Activated CD4-positive, alpha-beta memory T cell treated with anti-CD3 and anti-CD28 coated beads for 36 hours (primary cell): ENCODE measurements at regions not wholly inside any gene's neighbourhood (a gene's known extent, or its start where the extent isn't known, plus 50 kb on each side); places are given as distances from the start of the nearest gene placed in this dataset.
"Not testable (repeated sequence)": the region's sequence is repeated elsewhere in the genome, so short reads cannot be mapped to it uniquely, and the experiment has no call there.

ENCODE experiments used
- CTCF ChIA-PET: fragments of 350-600 bp; sonication (Branson Sonifier 250); formaldehyde crosslinking; loops from one replicate; lab custom pipeline; 2021; ENCODE audit warnings: antibody characterized with exemption, inconsistent platforms; lab: Charles Lee
- POLR2A ChIA-PET: fragments of 350-600 bp; sonication (Branson Sonifier 250); formaldehyde crosslinking; loops from one replicate; lab custom pipeline; 2021; ENCODE audit warnings: antibody characterized with exemption; lab: Charles Lee
- DNase-seq: peaks from one replicate; pipeline ENCODE4 v3.0.0-alpha.2; 2020
- H3K27ac Mint-ChIP-seq: one replicate; pipeline ENCODE4 v1.8.0; 2021; ENCODE audit warnings: mixed read lengths
- H3K27me3 Mint-ChIP-seq: one replicate; pipeline ENCODE4 v1.8.0; 2021; ENCODE audit warnings: mixed read lengths
- H3K36me3 Mint-ChIP-seq: one replicate; pipeline ENCODE4 v1.8.0; 2021; ENCODE audit warnings: mixed read lengths
- H3K4me1 Mint-ChIP-seq: one replicate; pipeline ENCODE4 v1.8.0; 2021; ENCODE audit warnings: low read depth, mixed read lengths
- H3K4me3 Mint-ChIP-seq: one replicate; pipeline ENCODE4 v1.8.0; 2021; ENCODE audit warnings: mild to moderate bottlenecking, mixed read lengths
- H3K9me3 Mint-ChIP-seq: one replicate; pipeline ENCODE4 v1.8.0; 2021; ENCODE audit warnings: mixed read lengths
- intact Hi-C: fragments of 100-400 bp; cut with micrococcal nuclease; formaldehyde crosslinking; loops from one replicate; pipeline ENCODE4 v1.15.1; 2023

DNA sequence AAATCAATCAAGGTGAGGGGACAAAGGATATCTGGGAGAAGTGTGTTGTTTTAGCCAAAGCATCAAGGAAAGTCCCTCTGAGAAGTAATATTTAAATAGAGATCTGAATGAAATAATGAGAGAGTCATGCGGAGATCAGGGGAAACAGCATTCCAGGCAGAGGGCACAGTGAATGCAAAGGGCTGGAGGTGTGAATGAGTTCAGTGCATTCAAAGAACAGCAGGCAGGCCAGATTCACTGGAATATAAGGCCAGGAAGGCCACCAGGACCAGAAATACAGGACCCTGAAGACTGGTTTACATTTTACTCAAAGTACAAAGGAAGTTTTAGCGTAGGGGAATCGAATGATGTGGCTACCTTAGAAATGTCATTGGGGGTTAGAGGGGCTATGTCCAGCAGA lies 436.2 kb upstream of the TMEM132C start:
- no peak overlapping the region for H3K27ac Mint-ChIP-seq
- H3K4me3 Mint-ChIP-seq = no peak overlapping the region
- peaks cover 10% of the 10 kb centered on the region for H3K9me3 Mint-ChIP-seq
- no peaks in the 10 kb centered on the region for H3K36me3 Mint-ChIP-seq
- H3K27me3 Mint-ChIP-seq = no peaks in the 10 kb centered on the region
- no peaks in the 10 kb centered on the region for H3K4me1 Mint-ChIP-seq
- DNase-seq = no peak
- ChIA-PET POLR2A (no interaction called here), CTCF (no interaction called here)
- intact Hi-C loops = no loop called here

DNA sequence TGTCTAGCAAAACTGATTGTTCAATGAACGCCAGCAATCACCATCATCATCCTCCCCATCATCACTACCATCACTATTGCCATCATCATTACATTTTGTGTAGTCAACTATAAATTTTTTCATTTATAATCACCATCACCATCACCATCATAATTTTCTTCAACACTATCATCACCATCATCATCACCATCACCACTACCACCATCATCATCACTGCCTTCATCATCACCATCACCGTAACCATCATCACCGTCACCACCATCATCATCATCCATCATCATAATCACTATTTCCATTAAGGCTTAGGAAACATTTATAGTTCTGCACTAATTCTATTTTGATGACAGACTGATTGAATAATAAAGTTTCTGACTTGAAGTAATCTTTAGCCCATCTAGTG lies 434.8 kb upstream of the TMEM132C start:
- H3K9me3 Mint-ChIP-seq = peaks cover 9% of the 10 kb centered on the region
- no peaks in the 10 kb centered on the region for H3K27me3 Mint-ChIP-seq
- no peak for DNase-seq
- no peak overlapping the region for H3K27ac Mint-ChIP-seq
- no peaks in the 10 kb centered on the region for H3K4me1 Mint-ChIP-seq
- H3K36me3 Mint-ChIP-seq = no peaks in the 10 kb centered on the region
- H3K4me3 Mint-ChIP-seq = no peak overlapping the region
- intact Hi-C loops = no loop called here
- ChIA-PET POLR2A (no interaction called here), CTCF (no interaction called here)

GRCh38 chr12:127836802-127837201 lies 430.2 kb upstream of the TMEM132C start:
- H3K4me3 Mint-ChIP-seq, H3K27ac Mint-ChIP-seq, POLR2A ChIA-PET, DNase-seq, H3K36me3 Mint-ChIP-seq, CTCF ChIA-PET, H3K4me1 Mint-ChIP-seq, H3K27me3 Mint-ChIP-seq, intact Hi-C loops: not testable (repeated sequence)
- peaks cover 12% of the 10 kb centered on the region for H3K9me3 Mint-ChIP-seq

DNA sequence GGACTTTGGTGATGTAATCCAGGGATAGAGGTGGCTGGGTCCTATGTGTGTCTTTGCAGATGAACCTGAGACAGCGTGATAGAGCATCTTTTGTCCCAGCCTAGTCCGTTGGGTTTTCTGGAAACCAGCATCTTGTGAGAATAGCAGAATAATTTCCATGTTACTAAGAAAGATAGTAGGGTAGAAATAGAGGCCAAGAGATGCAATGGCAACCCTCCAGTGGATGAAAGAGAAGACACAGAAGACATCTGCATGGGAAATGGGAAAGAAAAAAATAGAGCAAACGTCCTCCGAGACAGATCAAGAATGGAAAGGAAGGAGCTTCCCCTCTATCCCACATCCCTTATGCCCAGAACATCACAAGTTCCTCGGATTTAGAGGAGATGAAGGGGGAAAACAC lies 409.3 kb upstream of the TMEM132C start:
- Mint-ChIP-seq H3K27me3 (no peaks in the 10 kb centered on the region), H3K9me3 (peaks cover 10% of the 10 kb centered on the region), H3K4me3 (no peak overlapping the region), H3K36me3 (no peaks in the 10 kb centered on the region), H3K4me1 (no peaks in the 10 kb centered on the region), H3K27ac (no peak overlapping the region)
- intact Hi-C loops = no loop called here
- ChIA-PET CTCF (no interaction called here), POLR2A (no interaction called here)
- DNase-seq = no peak

DNA sequence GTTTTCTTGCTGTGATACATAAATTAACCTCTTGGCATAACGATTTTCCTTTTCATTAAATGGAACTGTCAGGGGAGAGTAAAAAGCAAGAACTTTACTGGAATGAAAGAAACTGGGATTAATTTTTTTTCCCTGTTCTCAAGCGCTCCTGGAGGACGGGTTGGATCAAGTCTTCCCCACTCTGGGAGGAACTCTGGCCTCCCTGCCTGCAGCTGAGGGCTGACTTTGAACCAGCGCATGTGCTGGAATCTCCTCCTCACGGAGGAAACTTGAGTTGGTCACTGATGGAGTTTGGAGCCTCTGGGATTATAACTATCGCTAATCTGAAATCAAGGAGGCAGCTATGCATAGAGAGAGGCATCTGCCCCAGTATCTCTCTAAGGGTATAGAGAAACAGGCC lies 406.4 kb upstream of the TMEM132C start:
- intact Hi-C loops = no loop called here
- no peaks in the 10 kb centered on the region for H3K27me3 Mint-ChIP-seq
- CTCF ChIA-PET = no interaction called here
- DNase-seq = no peak
- no peaks in the 10 kb centered on the region for H3K4me1 Mint-ChIP-seq
- no peak overlapping the region for H3K27ac Mint-ChIP-seq
- no peak overlapping the region for H3K4me3 Mint-ChIP-seq
- H3K9me3 Mint-ChIP-seq = peaks cover 26% of the 10 kb centered on the region
- POLR2A ChIA-PET = no interaction called here
- H3K36me3 Mint-ChIP-seq = no peaks in the 10 kb centered on the region

- ChIA-PET CTCF (no interaction called here), POLR2A (no interaction called here)
- intact Hi-C loops = no loop called here
- Mint-ChIP-seq H3K9me3 (peaks cover 26% of the 10 kb centered on the region), H3K4me1 (no peaks in the 10 kb centered on the region), H3K36me3 (no peaks in the 10 kb centered on the region), H3K4me3 (no peak overlapping the region), H3K27ac (no peak overlapping the region), H3K27me3 (no peaks in the 10 kb centered on the region)
- no peak for DNase-seq
Observed at GRCh38 chr12:127861406-127861805, 405.6 kb upstream of the TMEM132C start.

GRCh38 chr12:127873306-127873705 lies 393.7 kb upstream of the TMEM132C start:
- Mint-ChIP-seq H3K36me3 (no peaks in the 10 kb centered on the region), H3K9me3 (peaks cover 3% of the 10 kb centered on the region), H3K27me3 (no peaks in the 10 kb centered on the region), H3K4me1 (no peaks in the 10 kb centered on the region), H3K4me3 (no peak overlapping the region), H3K27ac (no peak overlapping the region)
- POLR2A ChIA-PET = no interaction called here
- CTCF ChIA-PET = no interaction called here
- no peak for DNase-seq
- intact Hi-C loops = no loop called here

GRCh38 chr12:127881371-127882140 lies 385.4 kb upstream of the TMEM132C start:
- no peaks in the 10 kb centered on the region for H3K36me3 Mint-ChIP-seq
- ChIA-PET POLR2A (no interaction called here), CTCF (no interaction called here)
- H3K27ac Mint-ChIP-seq = no peak overlapping the region
- no peaks in the 10 kb centered on the region for H3K4me1 Mint-ChIP-seq
- no peaks in the 10 kb centered on the region for H3K27me3 Mint-ChIP-seq
- H3K9me3 Mint-ChIP-seq = peaks cover 4% of the 10 kb centered on the region
- H3K4me3 Mint-ChIP-seq = no peak overlapping the region
- intact Hi-C loops = no loop called here
- no peak for DNase-seq

DNA sequence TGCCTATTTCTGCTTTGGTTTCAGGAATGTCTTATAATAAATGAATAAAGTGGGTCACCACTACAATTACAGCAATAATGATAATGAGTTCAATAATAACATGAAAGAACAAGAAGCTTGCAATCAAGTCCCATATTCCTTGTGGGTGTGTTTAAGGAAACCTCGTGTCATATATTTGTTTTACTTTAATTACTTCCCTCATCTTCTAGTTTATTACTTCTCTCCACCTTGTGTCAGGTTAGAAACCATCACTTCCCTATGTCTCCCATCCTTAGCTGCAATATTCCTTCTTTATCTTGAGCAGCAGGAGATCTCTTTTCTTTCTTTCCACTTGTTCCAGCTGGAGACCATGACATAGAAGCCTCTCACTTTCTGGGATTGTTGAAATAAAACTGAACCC lies 384.0 kb upstream of the TMEM132C start:
- Mint-ChIP-seq H3K4me1 (no peaks in the 10 kb centered on the region), H3K36me3 (no peaks in the 10 kb centered on the region), H3K27ac (no peak overlapping the region), H3K27me3 (no peaks in the 10 kb centered on the region), H3K9me3 (peaks cover 4% of the 10 kb centered on the region), H3K4me3 (no peak overlapping the region)
- CTCF ChIA-PET = interaction anchor here (0.6 kb wide), 1 partner anchor 373 kb away, joined by 3 read pairs; no protein-coding TSS in a partner anchor
- DNase-seq = no peak
- intact Hi-C loops = no loop called here
- POLR2A ChIA-PET = no interaction called here

- DNase-seq = no peak
- ChIA-PET CTCF (no interaction called here), POLR2A (no interaction called here)
- no peak overlapping the region for H3K4me3 Mint-ChIP-seq
- no peak overlapping the region for H3K27ac Mint-ChIP-seq
- intact Hi-C loops = no loop called here
- H3K9me3 Mint-ChIP-seq = peaks cover 4% of the 10 kb centered on the region
- H3K36me3 Mint-ChIP-seq = no peaks in the 10 kb centered on the region
- no peaks in the 10 kb centered on the region for H3K4me1 Mint-ChIP-seq
- no peaks in the 10 kb centered on the region for H3K27me3 Mint-ChIP-seq
Observed at GRCh38 chr12:127885954-127886750, 380.8 kb upstream of the TMEM132C start.

GRCh38 chr12:127886827-127887226 lies 380.1 kb upstream of the TMEM132C start:
- ChIA-PET POLR2A (no interaction called here), CTCF (interaction anchor here (1.1 kb wide), 1 partner anchor 182 kb away, joined by 3 read pairs; no protein-coding TSS in a partner anchor)
- Mint-ChIP-seq H3K4me1 (no peaks in the 10 kb centered on the region), H3K36me3 (no peaks in the 10 kb centered on the region), H3K27ac (no peak overlapping the region), H3K27me3 (no peaks in the 10 kb centered on the region), H3K4me3 (no peak overlapping the region), H3K9me3 (peaks cover 4% of the 10 kb centered on the region)
- DNase-seq = no peak
- intact Hi-C loops = no loop called here

GRCh38 chr12:127888943-127889719 lies 377.8 kb upstream of the TMEM132C start:
- intact Hi-C loops = no loop called here
- Mint-ChIP-seq H3K36me3 (no peaks in the 10 kb centered on the region), H3K4me1 (no peaks in the 10 kb centered on the region), H3K9me3 (no peaks in the 10 kb centered on the region), H3K27ac (no peak overlapping the region), H3K27me3 (no peaks in the 10 kb centered on the region), H3K4me3 (no peak overlapping the region)
- ChIA-PET POLR2A (no interaction called here), CTCF (no interaction called here)
- no peak for DNase-seq
